ENCODE measurements at regions not wholly inside any gene's neighbourhood (a gene's known extent, or its start where the extent isn't known, plus 50 kb on each side); places are given as distances from the start of the nearest gene placed in this dataset.
"Not testable (repeated sequence)": the region's sequence is repeated elsewhere in the genome, so short reads cannot be mapped to it uniquely, and the experiment has no call there.

DNA sequence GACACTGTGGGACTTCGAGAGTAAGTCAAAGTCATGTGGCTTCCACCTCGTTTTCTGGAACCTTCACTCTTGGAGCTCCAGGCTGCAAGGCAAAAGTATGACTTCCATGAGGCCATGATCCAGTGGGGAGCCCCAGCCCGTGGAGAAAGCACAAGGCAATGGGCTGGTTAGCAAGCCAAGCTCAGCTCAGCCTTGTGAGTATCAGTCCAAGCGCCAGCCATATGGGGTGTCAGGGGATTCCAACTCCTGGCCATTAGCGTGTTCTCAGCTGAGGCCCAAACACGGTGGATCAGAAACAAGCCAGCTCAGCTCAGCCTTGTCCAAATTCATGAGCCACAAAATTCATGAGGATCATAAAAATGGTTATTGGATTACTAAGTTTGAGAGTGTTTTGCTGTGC is 261.0 kb downstream of the RHOU start:
- DNase-seq, result peak; percentile 58 to 89

DNA sequence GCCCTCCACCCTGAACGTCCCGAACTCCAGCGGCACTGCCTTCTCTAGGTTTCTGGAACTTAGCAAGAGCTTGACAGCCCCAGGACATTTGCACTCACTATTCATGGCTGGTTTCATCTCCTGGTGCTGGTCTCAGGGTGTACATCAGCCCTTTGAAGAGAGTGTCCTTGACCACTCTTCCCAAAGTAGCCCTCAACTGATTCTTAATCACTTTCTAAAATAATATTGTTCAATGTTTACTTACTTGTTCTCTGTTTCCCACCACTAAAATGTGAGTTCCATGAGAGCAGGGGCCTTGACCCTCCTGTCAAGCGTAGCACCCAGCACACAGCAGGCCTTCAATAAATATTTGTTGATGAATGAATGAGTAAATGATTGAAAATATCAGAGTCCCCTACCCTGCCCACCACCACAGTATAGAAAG is 262.5 kb downstream of the RHOU start:
- DNase-seq, result no peak

DNA sequence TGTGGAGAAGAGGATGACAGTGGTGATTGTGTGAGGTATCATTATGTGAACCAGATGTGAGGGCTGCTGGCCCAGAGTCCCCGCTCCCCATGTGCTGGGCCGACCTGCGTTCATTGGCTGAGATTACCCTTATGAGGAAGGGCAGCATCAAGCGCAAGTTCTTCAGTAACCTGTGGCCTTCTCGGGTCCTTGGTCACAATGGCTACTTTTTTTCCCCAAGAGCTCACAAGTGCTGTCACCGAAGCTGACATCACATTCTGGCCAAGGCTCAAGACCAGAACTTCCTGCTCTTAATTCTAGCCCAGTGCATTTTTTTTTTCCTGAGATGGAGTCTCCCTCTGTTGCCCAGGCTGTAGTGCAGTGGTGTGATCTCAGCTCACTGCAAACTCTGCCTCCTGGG is 262.9 kb downstream of the RHOU start:
- no peak for DNase-seq

DNA sequence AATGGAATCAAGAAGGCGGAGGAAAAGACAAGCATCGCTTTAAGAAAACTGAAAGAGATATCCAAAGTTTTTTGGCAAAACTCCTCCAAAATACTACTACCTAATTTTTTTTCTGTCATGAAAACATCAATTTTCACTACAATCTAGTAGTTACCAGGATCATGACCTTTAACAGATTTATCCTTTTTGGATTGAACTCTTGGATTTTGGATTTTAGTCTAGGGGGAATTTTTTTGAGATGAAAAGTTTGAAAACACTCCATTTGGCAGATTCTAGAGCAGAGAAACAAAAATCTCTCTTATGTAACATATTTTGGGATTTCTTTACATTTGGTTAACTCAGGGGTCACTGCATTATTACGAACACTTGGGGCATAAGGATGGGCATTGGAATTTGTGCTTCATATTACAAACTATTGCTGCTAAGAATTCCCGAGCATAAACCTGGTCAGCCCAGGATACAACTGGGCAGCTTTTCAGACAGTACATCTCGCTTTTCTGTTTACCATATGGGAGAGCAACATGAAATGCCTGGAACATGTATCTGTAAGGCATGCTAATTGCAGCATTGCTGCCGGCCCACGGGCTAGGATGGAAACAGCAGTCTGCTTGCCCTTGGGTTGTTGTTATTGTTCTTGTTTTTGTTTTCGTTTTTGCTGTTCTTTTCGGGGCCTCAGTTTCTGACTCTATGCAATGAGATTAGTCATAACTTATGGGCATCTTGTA is 264.3 kb downstream of the RHOU start:
- no peak for DNase-seq

DNA sequence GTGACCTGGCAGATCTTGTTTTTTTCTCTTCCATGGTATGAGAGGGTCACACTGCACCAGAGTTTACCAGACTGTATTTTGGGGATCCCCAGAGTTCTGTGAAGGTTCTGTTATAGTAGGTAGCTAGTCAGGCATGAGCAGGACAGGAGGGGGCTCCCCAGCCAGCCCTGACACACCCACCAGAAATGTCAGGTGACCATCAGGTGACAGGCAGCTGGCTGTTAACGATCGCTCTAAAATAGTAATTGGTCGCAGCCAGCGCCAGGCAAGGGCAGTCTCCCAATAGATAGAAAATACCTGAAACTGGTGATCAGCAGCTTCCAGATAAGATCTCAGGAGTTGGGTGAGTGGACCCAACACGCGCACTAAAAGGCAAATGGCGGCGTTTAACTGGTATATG is 264.9 kb downstream of the RHOU start:
- DNase-seq, result no peak

DNA sequence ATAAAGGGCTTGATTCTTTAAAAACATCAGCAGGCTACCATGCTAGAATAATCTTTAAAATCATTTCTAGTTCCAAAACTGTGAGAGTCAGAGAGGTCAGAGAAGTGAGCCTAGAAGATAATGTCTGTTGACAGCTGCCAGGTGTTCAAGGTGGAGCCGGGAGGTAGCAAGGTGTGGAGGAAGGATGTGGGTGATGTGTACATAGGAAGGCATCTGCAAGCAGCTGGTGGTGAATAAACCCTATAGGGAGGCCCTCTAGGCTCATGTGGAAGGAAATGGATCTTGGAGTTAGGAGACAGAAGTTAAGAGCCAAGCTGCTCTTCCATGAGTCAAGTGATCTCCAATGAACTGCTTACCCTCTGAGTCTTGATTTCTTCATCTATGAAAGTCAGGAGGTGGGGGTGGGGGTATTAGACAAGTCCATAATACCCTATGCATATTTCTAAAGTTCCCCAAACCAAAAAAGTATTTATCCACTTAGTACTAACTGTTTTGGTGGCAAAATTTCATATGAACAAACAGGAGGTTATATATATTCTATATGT is 266.3 kb downstream of the RHOU start:
- no peak for DNase-seq

DNA sequence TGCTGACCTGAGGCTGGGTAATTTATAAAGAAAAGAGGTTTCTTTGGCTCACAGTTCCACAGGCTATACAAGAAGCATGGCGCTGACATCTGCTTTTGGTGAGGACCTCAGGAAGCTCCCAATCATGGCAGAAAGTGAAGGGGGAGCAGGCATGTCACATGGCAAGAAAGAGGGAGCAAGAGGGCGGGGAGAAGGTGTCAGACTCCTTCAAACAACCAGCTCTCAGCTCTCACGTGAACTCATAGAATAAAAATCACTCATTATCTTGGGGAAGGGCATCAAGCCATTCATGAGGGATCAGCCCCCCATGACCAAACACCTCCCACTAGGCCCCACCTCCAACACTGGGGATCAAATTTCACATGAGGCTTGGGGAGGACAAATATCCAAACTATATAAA is 266.8 kb downstream of the RHOU start:
- no peak for DNase-seq

DNA sequence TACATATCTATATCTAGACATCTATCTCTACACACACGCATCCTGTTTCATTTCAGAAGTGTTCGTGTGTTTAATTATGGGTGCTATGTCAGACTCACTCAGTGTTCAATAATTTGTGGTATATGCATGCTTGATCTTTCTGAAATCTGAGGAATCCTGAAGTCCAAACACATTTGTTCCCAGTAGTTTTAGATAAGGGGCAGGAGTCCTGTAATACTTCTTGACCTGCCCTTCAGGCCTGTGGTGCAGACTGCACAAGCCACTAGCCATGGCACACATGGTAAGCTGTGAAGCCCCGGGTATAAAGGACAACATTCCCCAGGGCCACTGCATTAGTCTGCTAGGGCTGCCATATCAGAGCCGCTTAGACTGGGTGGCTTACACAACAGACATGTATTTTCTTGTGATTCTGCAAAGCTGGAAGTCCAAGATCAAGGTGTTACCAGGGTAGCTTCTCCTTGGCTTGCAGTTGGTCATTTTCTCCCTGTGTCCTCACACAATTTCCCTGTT is 267.2 kb downstream of the RHOU start:
- no peak for DNase-seq

DNA sequence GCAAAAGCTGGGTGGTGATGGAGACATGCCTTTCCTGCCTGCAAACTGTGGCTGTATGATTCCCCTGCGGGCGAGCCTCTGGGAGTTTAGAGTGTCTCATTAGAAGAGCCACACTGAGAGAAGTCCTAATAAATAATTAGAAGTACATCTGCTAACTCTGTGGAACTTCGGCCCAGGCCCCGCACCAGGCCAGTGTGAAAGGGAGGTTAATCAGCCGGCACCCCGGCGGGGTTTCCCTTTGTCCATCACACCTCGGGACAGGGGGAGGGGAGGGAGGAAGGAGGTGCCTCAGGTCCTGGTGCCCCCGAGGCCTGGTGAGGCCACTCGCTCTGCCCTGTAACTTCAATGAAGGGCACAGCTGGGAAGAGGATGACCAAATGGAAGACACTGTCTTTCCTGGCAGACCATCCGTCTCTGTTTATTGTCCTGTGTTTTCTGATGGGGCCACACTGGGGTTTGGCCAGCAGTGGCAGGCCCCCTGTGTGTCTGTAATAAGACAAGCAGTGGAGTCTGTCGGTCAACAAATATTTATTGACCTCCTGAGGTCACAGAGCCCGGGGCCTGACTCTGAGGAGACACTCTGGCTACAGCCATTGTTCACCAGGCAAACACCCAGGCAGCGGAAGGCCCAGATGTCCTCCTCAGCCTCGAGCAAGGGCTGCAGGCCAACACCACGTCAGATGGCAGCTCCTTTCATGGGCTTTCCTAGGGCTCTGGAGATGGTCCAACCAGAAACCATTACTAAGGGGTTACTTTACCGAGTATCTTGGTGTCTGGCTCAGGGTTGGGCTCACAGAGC is 267.5 kb upstream of the RAB4A start:
- DNase-seq, result peak; percentile 93 to 99

DNA sequence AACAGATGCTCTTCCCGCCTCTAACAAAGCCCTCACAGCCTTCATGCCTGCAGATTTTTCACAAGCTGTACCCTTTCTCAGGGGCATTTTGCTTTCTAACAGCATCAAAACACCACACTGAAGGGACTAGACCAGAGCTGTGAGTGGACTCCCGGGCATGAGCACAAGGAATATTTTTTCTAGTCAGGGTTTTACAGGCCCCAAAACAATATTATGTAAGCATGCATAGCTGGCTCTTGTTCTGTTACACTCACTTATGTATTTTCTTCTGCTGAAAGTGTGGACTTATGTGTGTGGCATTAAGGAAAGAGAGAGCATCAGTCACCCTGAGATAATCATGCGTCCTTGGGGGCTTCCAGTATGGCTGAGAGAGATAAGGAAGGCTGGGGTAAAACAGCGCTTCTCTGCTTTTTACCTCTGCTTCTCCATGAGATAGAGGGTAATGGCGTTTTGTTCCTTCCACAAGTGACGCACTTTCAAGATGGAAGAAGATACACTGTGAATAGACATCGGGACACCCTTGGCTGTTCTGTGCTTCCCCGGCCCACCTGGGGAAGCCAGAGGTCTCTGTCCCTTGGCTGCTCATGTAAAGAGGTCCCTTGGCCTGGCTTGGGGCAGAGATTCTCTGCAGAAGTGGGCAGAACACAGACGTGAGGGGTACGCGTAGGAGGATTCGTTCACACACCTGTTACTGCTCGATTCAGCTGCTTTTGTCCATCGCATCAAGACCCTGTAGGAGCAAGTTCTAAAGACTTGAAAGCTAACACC is 266.7 kb upstream of the RAB4A start:
- DNase-seq, result peak in 1 of 2 experiments; percentile 65

DNA sequence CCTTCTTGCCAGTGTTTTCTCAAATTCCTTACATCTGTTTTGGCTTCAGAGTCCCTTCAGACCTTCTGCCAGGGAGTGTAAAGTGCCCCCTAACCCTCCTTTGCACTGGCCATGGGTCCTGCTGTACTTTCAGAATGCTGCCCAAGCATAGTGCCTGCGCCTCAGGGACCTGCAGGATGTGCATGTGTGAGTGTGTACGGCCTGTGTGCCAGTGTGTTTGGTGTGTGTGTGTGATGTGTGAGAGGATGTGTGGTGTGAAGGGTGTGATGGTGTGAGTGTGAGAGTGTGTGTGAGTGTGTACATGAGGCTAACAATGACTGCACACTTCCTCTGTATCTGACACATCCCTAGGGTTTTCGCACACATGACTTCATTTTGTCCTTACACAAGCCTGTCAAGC is 265.8 kb upstream of the RAB4A start:
- no peak for DNase-seq

DNA sequence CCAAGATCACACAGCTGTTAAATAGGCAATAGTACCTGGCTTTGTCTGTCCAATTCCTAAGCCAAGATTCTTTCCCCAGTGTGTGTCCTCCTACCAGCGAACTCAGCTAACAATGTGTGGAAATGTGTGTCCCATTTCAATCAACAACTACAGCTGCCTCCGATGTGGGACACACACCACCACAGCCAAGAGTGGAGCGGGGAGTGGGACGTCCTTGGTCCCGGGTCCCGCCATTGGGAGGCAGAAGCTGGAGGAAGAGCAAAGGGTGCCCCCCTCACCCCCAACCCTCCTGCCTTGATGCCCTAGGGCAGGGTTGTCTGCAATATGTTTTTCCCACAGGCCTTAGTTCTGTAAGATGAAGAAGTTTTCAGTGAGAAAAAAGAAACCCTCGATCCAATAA is 265.4 kb upstream of the RAB4A start:
- no peak for DNase-seq

DNA sequence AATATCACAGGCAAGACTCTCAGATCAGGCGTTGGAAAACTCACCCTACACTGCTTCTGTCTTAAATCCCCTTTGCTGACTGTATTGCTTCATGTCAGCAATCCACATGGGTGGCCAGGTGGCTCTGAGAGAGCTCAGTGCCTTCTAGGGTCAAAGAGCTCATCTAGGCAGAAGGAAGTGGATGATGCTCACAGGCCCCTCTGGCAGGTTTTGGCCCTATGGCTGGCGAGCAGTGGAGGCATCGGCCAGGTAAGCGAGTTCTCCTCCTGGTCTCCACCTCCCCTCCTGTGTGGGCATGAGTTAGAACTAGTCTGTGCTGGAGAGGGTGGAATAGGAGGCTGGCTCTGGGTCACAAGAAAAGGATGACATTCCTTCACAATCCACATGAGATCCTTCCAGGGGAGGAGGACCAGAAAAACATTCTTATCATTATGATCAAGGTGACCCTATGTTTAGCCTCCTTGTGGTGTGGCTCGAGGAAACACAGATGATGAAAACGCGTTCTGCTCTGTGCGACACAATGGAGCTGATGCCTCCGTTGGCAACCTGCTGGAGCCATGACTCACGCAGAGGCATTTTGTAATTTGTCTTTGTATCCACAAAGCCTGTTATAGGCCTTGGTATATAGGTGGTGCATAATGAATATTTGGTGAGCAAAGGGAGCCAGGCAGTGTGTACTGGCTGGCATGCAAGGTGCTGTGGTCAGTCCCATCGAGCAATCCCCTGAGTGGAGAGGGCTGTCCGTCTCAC is 264.6 kb upstream of the RAB4A start:
- DNase-seq, result no peak

DNA sequence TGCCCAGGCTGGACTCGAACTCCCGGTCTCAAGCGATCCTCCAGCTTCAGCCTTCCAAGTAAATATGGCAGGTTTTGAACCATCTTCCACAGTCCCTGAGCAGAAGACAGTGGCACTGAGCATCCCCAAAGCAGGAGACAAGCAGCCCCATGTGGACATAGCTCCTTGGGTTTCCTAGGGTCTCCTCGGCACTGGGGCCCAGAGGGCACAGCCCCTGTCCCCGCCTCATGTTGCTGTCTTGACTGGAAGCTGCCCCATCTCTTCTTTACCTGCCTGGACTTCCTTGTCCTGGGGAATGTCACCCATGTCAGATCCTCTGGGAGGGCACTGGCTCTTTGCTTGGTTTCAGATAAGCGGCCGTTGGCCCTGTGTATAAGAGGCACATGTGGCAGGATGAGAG is 263.7 kb upstream of the RAB4A start:
- DNase-seq, result no peak

DNA sequence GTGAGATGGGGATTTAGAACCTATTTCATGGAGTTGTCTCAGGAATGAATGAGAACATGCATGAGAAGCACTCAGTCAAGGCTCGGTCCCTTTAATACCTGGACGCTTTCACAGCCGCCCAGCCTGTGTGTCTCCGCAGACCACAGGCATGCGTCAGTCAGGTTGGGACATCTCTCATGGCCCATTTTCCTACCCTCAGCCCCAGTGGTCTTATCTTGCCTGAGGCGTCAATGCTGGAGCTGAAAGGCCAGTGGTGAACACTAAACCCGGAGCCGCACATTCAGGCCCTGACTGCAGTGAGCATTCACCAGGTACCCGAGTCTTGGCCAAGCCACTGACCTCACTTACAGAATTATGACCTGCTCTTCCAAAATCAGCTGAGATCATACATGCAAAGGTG is 263.2 kb upstream of the RAB4A start:
- no peak for DNase-seq

DNA sequence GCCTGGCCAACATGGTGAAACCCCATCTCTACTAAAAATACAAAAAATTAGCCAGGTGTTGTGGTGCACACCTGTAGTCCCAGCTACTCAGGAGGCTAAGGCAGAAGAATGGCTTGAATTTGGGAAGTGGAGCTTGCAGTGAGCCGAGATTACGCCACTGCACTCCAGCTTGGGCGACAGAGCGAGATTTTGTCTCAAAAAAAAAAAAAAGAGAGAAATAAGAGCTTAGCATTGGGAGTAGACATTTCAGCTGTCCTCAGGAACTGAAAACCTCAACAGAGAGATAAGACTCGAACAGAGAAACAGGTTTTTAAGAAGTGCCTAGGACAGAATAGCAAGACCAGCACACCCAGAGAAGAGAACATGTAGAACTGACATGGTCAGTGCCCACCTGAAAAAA is 262.6 kb upstream of the RAB4A start:
- DNase-seq, result not testable (repeated sequence)

DNA sequence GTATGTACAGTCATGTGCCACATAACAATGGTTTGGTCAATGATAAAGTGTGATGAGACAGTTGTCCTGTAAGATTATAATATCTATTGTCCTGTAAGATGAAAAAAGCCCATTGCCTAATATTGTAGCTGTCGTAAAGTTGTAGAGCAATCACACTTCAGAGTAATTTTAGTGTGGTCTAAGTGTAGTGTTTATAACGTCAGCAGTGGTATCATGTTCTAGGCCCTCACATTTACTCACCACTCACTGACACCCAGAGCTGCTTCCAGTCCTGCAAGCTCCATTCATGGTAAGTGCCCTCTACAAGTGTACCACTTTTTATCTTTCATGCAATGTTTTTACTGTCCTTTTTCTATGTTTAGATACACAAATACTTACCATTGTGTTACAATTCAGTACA is 259.9 kb upstream of the RAB4A start:
- DNase-seq, result no peak

DNA sequence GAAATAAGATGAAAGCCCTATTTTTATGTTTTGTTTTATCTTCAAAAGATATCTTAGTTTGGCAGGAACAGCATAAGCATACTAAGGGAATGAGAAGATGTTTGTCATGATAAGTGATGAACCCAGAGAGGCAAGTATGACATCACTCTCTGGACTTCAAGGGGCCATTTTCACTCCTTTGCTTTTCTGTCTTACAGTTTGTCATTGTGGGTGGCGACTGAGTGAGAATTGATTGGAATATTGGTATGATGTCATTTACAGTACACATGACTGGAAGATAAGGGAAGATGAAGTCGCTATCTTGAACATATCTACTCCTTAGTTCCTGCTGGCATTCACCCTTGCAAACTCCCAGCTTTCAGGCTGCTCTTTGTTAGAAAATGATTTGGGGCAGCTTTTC is 258.1 kb upstream of the RAB4A start:
- no peak for DNase-seq

DNA sequence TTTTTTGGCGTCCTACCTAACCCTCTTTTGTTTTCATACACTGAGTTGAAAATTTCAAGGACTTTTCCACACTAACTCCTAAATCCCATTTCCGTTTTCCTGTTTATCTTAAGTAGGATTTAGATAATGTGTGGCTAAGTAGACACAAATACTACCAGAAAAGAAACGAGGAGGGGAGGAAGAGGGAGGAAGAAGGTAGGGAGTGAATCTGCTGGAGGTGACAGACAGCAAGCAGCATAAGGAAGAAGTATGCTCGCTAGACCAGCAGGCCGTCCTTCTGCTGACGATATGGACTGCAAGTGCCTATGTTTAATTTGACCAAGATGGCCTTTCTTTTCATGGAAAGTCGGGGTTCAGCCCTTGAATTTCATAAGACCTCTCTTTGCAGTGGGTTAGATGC is 256.9 kb upstream of the RAB4A start:
- DNase-seq, result no peak

DNA sequence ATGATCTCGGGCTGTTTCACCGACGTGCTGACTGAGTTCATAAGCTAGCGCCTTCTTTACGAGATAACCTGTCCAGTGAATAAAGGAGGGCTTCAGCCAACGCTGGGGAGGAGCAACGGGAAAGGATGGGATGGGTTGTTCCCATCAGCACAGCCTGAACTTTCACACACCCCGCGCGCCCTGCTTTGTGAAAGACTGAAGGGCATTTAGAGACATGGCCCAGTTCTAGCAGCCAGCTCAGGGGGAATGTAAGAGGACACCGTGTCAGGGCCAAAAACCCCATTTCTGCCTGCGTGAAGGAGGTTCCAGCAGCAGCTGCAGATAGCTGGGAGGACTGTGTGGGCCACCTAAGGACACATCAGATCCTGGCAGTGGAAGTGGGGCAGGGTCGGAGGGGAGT is 255.1 kb upstream of the RAB4A start:
- DNase-seq, result no peak

DNA sequence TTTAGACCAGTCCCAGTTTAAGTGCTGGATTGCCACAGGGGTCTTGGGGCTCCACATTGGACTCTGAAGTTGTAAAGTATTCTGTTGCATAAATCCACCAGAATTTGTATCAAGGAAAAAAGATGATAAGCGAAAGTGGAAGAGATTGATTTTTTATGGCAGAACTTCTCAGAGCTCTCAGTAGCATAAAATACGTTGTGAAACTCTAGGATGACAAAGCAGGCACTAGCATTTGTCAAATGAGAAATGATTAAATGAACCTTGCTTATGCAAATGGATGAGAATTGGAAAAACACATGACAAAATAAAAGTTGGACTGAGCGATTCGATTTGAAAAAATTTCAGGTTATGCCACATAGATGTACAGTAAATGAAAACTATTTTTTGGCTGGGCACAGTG is 253.8 kb upstream of the RAB4A start:
- DNase-seq, result no peak

DNA sequence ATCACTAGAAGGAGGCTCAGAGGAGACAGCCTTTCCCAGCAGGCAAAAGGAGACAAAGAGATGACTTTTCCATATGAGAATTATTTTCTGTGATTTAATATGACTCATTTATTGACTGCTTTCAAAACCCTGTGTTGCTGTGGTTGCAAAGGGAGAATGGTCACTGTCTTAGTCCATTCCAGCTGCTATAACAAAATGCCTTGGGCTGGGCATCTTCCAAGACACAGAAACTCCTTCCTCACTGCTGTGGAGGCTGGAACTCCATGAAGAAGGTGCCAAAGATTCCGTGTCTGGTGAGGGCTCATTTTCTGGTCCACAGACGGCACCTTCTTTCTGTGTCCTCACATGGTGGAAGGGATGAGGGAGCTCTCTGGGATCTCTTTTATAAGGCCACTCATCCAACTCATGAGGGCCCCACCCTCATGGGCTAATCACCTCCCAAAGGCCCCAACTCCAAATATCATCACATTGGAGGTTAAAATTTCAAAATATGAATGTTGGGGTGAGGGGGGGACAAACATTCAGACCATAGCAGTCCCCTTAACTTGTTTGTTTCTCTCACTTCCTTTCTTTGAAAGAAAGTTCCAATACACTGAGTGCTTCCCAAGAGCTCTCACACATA is 252.1 kb upstream of the RAB4A start:
- DNase-seq, result no peak

Data from NCI-H446 (cell line).